C4-2B (cell line): ENCODE measurements at regions not wholly inside any gene's neighbourhood (a gene's known extent, or its start where the extent isn't known, plus 50 kb on each side); places are given as distances from the start of the nearest gene placed in this dataset.

Experiments
- ZFX ChIP-seq: fragments of 450-650 bp; IDR thresholded peaks from 2 replicates; pipeline ENCODE4 v1.6.1; 2017
- TF ChIP-seq, protein P1 (sequence below): fragments of 450-650 bp; conservative IDR thresholded peaks from 2 replicates; pipeline ENCODE4 v1.5.1; 2017; ENCODE audit warnings: mild to moderate bottlenecking

DNA sequence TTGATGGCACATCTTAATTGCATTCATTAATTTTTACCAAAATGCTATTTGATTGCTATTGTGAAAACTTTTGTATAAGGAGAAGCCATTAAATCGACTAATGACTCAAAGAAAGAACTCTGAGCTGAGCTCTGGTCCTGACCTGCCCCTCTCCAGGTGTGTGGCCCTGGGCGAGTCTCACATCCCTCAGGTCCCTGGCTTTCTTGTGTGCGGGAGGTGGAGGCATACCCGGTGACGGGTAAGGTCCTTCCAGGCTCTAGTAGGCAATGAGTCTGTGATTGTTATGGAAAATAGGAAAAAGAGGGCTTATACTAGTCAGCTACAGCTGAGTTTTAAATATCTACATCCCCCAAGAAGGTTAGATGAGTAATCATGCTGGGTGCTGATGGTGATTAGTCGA, 248.1 kb downstream of the GATA3 start:
- TF ChIP-seq, protein P1, sequence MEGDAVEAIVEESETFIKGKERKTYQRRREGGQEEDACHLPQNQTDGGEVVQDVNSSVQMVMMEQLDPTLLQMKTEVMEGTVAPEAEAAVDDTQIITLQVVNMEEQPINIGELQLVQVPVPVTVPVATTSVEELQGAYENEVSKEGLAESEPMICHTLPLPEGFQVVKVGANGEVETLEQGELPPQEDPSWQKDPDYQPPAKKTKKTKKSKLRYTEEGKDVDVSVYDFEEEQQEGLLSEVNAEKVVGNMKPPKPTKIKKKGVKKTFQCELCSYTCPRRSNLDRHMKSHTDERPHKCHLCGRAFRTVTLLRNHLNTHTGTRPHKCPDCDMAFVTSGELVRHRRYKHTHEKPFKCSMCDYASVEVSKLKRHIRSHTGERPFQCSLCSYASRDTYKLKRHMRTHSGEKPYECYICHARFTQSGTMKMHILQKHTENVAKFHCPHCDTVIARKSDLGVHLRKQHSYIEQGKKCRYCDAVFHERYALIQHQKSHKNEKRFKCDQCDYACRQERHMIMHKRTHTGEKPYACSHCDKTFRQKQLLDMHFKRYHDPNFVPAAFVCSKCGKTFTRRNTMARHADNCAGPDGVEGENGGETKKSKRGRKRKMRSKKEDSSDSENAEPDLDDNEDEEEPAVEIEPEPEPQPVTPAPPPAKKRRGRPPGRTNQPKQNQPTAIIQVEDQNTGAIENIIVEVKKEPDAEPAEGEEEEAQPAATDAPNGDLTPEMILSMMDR: no peak
- no peak for TF ChIP-seq ZFX
